H1 (cell line): ENCODE measurements at regions not wholly inside any gene's neighbourhood (a gene's known extent, or its start where the extent isn't known, plus 50 kb on each side); places are given as distances from the start of the nearest gene placed in this dataset.

Experiments used
- JUN ChIP-seq: IDR thresholded peaks from 2 replicates; pipeline ENCODE4 v1.6.1; 2011; ENCODE audit warnings: low read depth, mild to moderate bottlenecking, improper control_type of control experiment, low read length
- POLR2A ChIP-seq, 2 experiments: IDR thresholded peaks; 1 replicate in 1 of 2; 2 replicates in 1 of 2; pipeline ENCODE4 v1.6.1; 2011; ENCODE audit warnings: low read depth in 2 of 2, low read length in 2 of 2, mild to moderate bottlenecking in 2 of 2; ENCODE audit errors: control extremely low read depth in 1 of 2
- SRF ChIP-seq: IDR thresholded peaks from 2 replicates; pipeline ENCODE4 v1.6.1; 2011; ENCODE audit warnings: mild to moderate bottlenecking, low read depth, low read length, moderate library complexity
- YY1 ChIP-seq: IDR thresholded peaks from 2 replicates; pipeline ENCODE4 v1.6.1; 2011; ENCODE audit warnings: low read depth, mild to moderate bottlenecking, low read length
- TF ChIP-seq, protein P1 (sequence below), 3 experiments: IDR thresholded peaks; 1 replicate in 2 of 3; 2 replicates in 1 of 3; pipeline versions ENCODE4 v1.5.1 to v1.6.1; 2011; ENCODE audit warnings: low read length in 3 of 3, mild to moderate bottlenecking in 3 of 3, inconsistent platforms in 2 of 3, low read depth in 1 of 3, moderate library complexity in 1 of 3; ENCODE audit not compliant: insufficient read depth in 1 of 3; ENCODE audit errors: control extremely low read depth in 1 of 3

DNA sequence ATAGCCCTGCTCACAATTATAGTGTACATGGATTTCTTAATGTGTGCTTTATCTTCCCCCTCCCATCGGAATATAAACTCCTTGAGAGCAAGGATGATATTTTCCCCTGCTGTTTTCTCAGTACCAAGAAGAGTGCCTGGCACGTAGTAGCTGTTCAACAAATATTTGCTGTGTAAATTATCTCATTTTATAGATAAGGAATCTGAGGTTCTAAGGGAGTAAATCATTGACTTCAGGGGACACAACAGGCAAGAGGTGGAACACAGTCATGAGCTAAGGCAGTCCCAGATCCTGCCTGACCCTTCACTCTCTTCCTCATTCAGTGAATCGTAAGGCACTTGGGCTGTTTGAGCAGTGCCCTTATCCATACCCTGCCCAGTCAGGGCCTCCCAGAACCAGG lies 187.3 kb upstream of the TNP1 start:
- TF ChIP-seq, protein P1, sequence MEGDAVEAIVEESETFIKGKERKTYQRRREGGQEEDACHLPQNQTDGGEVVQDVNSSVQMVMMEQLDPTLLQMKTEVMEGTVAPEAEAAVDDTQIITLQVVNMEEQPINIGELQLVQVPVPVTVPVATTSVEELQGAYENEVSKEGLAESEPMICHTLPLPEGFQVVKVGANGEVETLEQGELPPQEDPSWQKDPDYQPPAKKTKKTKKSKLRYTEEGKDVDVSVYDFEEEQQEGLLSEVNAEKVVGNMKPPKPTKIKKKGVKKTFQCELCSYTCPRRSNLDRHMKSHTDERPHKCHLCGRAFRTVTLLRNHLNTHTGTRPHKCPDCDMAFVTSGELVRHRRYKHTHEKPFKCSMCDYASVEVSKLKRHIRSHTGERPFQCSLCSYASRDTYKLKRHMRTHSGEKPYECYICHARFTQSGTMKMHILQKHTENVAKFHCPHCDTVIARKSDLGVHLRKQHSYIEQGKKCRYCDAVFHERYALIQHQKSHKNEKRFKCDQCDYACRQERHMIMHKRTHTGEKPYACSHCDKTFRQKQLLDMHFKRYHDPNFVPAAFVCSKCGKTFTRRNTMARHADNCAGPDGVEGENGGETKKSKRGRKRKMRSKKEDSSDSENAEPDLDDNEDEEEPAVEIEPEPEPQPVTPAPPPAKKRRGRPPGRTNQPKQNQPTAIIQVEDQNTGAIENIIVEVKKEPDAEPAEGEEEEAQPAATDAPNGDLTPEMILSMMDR (IDR thresholded peaks at IDR 0.05; ENCODE audit: control extremely low read depth in 1 of 3, insufficient read depth in 1 of 3, low read depth in 1 of 3, low read length in 3 of 3): no peak
- TF ChIP-seq YY1 (no peak), JUN (no peak), POLR2A (IDR thresholded peaks at IDR 0.05; ENCODE audit: control extremely low read depth in 1 of 2, low read depth in 2 of 2, low read length in 2 of 2) (no peak), SRF (no peak)
